ENCODE measurements at regions not wholly inside any gene's neighbourhood (a gene's known extent, or its start where the extent isn't known, plus 50 kb on each side); places are given as distances from the start of the nearest gene placed in this dataset.

- no peak for TF ChIP-seq CTCF (conservative IDR thresholded peaks at IDR 0.05)
- TF ChIP-seq ZFX (IDR thresholded peaks at IDR 0.05): no peak
Observed at GRCh38 chr7:113487925-113488731, 369.8 kb upstream of the SMIM30 start.

Measured in C4-2B (cell line).